Stimulated activated CD4-positive, alpha-beta T cell treated with anti-CD3 and anti-CD28 coated beads, Interleukin-15, amount 100 ng/mL, for 24 hours (primary cell): ENCODE measurements at regions not wholly inside any gene's neighbourhood (a gene's known extent, or its start where the extent isn't known, plus 50 kb on each side); places are given as distances from the start of the nearest gene placed in this dataset.
"Not testable (repeated sequence)": the region's sequence is repeated elsewhere in the genome, so short reads cannot be mapped to it uniquely, and the experiment has no call there.

Source experiments
- DNase-seq: peaks from one replicate; pipeline ENCODE4 v3.0.0-alpha.2; 2020

DNA sequence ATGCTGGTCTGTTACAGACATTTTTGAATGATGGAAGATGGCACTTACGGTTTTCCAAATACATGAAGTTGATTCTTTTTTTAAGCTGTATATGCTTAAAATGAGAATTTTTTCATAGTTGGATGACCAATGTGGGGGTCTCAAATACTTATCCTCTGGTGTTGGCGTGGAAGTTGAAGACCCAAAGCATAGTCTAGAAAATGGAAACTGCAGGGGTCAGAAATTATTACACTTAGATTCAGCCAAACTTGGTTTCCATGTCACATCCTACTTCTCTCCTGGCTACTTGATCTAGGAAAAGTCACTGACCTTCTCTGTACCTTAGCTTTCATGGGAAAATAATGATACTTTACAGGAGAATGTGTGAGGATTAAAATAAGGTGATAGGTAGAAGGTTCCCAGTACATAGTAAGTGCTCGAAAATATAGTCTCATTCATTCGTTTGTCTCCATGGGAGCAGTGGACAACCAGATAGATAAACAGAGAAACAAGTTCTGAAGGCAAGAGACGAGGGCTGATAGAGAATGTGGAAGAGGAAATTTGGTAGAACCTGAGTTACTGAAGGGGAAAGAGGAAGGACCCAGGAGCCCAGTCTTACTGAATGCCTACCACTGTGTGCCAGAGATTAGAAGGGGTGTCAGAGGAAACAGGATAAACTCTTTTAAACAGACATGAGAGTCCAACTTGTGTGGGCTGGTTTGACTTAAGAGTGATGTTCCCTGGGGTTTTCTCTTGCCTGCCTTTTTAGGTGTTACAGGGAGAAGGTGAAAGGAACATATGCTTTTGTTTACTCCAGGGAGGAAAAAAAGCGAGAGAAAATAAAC, 560.3 kb upstream of the KLF4 start:
- DNase-seq: no peak

DNA sequence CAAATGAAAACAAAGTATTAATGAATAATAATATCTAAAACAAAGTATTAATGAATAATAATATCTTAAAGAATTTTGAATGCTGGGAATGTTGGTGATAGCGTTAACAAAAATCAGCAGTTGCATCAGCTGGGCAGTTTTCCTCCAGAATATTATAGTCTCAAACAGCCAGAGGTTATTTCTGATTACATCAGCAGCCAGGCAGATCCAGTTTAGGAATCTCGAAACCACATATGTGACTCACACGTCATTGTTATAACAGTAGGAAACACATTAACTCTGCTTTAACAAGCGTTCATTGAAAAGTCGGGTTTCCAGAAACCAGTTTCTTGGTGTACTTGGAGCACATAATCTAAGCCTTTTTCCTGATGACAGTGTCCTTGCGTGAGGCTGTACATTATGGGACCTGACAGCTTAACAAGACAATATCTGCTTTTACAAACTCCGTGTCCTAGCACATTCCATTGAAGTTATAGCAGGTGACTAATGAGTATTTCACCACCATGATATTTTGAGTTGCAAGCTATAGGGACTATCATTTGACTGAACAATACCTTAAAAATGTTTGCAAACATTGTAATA, 559.5 kb upstream of the KLF4 start:
- no peak for DNase-seq

DNA sequence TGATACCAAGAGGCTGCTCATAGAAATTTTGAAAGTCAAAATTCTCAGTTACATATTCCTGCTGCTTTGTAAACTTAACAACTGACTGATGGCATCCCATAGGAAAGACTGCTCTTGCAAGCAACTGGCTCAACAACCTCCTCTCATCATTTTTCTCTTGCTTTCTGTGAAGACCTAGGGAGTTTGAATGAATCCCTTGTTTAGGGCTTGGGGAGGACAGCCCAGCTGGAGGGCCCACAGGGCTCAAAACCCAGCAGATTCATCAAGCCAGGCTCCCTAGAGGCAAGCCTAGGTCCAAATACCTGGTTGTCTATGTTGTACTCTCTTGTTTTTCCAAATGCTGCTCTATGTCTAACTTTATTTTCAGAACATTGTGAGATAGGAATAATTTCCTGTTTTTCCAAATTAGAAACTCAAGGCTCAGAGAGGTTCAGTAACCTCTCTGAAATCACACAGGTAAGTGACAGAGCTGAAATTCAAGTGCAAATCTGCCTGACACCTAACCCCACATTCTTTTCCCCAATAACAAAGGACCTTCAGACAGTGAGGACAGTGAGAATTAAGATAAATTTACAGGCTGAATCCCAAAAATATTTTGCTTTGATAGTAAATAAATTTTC, 558.9 kb upstream of the KLF4 start:
- DNase-seq: no peak

DNA sequence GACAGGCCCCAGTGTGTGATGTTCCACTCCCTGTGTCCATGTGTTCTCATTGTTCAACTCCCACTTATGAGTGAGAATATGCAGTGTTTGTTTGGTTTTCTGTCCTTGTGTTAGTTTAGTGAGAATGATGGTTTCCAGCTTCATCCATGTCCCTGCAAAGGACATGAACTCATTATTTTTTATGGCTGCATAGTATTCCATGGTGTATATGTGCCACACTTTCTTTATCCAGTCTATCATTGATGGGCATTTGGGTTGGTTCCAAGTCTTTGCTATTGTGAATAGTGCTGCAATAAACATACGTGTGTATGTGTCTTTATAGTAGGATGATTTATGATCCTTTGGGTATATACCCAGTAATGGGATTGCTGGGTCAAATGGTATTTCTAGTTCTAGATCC, 558.2 kb upstream of the KLF4 start:
- DNase-seq: not testable (repeated sequence)

DNA sequence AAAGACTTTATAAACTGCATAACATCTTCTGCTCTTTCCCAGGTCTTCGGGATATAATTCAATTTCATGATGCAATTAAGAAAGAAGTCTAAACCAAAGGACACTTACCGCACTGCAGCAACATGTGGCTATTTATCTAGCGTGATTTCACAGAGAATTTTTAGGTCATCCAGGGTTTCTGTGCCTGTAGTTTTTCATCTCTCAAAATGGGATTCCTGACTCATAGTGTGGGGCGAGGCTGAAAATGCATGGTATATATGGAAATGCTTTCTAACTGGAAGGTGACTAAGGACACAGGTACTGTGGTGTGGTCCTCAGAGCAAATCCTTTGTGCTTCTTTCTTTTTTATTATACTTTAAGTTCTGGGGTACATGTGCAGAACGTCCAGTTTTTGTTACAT, 557.7 kb upstream of the KLF4 start:
- DNase-seq: no peak

DNA sequence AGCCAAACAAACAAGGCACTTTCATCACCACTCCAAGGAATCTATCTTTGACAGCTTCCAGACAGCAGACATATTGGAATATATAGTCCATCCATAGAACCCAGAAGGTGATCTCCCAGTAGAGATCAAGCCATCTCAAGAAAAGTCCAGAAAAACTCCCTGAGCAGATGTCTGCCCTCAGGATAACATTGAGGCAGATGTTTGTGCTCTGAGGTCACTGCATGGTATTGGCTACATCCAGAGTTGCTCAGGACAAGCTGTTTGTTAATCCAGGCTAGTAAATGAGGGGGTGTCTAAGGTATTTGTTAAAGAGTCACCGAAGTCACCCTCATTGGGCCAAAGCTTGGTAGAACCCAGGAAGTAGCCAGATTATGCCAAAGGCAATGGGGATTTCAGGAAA, 556.3 kb upstream of the KLF4 start:
- no peak for DNase-seq

DNA sequence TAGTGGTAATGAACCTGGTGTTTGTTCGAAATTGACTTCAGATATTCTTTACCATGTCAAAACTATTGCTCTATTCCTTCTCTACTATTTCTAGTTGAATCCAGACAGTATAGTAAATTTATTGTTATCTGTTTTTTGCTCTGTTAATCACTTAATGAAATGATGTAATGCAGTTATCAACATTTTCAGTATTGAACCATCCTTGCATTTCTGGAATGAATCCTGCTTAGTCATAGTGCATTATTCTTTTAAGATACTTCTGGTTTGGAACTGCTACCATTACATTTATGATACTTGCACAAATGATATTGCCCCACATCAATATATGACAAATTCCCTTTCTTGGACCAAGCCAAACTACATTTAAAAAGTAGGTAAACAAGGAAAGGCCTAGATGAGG, 554.0 kb upstream of the KLF4 start:
- no peak for DNase-seq

DNA sequence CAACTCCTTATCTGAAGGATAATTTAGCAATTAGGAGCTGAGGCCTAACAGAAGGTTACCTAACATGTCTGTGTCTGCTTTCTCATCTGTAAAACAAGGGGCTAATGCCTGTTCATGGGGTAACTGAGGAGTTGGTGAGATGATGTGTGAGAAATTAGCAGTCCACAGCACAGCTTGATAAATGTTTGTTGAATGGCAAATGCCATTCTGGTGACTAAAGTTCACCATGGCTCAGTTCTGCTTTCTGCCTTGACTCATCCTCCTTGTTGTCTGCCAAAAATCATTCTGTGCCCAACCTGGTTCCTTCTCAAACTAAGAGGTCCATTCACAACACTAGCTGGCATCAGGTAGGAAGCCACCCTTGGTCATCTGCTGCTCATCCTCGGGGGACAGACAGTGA, 552.0 kb upstream of the KLF4 start:
- no peak for DNase-seq

DNA sequence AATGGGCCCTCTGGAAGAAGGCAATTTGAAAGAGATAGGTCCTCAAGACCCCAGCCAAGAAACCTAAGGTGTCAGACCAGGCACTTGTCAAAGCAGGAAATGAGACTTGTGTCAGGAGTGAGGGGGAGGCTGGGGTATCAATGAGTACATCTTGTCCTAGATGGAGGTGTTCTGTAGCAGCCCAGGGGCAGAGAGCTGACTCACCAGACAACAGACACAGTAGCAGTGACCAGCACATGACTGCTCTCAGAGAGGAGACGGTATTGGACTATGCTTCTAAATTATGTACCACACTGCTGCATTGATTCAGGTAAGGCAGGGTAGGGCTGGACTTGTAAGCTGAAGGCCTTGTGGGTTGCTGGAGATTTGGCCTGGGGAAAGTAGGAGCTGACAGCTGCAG, 551.2 kb upstream of the KLF4 start:
- DNase-seq: no peak

DNA sequence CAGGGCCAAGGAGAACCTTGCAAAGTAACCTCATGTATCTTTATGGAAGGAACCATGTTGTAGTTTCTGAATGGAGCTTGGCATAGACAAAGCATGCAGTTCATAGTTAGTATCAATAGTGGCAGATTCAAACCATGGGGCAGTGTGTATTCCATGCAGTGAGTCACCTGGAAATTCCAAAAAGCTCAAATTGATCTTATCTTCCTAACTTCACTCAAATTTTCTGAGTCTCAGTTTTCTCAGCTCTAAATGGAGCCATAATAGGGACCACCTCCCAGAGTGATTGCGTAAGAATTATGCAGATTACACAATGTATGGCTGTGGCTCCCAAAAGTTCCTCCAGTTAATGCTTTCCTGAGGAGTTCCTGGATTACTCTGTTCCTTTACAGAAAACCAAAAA, 549.9 kb upstream of the KLF4 start:
- no peak for DNase-seq

DNA sequence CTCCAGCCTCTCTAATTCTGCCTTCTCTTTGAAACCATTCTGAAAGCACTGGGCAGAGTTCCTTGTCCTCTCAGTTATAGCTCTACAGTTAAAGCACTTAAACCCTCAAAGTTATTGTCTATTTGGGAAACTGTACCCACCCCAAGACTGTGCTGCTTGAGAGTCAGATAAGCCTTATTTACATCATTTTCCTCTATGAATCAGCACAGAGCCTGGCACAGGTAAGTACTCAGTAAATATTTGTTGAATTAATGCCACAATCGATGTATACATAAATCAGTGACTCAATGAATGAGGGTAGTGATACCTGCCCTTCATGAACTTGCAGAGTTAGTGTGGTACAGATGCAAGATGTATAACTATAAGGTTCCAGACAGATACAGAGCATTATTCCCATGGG, 549.4 kb upstream of the KLF4 start:
- DNase-seq: no peak

DNA sequence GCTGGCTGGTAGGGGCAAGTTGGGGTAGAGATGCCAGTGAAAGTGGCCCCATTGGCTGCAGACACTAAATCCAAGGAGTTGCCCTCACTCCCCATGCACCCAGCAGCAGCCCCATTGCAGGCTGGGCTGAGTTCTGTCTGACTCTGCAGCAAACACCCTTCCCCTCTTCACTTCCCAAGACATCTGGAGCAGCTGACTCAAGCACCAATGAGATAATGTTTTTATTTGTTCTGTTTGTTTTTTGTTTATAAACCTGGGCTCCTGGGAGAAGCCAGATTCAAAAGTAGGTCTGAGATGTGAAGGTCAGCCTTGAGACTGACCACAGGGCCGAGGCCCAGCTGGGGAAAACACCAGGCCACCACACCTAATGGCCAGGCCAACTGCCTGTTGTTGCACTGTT, 545.9 kb upstream of the KLF4 start:
- no peak for DNase-seq

DNA sequence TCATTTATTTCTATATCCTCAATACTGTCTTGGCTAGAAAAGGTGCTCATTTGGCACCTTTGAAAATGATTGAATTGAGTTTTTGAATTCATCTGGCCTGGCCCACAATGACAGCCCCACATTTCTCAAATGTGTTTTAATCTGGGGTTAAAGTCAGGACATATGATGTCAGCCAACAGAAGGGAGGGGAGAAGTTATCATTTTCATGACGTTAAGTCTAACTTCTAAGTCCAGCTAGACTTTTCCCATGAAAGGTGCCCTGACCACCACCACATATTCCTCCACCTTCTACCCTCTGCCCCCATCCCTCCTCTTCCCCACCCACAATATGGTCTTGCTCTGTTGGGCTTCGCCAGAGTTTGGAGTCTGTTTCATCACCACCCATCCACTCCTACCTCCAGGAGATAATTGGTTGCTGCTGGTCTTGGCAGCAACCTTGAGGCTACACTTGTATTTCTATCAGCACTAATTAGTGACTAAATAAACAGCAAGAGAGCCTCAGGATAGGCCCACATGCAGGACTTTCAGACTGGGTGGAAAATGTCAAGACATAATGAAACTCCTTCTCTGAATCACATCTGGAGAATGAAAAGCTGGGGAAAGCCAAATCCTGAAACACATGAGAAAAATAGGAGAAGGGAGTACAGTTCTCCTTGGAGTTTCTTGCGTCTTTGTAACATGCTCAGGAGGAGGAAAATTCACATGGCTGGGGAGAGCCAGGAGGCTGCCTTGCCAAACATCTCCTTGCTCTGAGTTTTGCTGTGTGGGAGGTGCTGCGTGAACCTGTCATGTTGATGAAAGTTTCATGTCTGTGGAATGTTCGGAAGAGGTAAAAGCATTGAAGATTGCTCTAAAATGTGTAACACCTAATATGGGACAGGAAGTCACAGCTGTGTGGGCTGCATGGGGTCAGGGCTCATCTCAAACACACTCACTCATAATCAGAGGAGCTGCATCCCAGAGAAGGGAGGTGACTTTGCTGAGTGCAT, 544.7 kb upstream of the KLF4 start:
- DNase-seq: no peak

DNA sequence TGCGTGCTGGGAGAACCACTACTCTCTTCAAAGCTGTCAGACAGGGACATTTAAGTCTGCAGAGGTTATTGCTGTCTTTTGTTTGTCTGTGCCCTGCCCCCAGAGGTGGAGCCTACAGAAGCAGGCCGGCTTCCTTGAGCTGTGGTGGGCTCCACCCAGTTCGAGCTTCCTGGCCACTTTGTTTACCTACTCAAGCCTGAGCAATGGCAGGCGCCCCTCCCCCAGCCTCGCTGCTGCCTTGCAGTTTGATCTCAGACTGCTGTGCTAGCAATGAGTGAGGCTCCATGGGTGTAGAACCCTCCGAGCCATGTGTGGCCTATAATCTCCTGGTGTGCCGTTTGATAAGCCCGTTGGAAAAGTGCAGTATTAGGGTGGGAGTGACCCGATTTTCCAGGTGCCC, 542.5 kb upstream of the KLF4 start:
- DNase-seq: not testable (repeated sequence)

DNA sequence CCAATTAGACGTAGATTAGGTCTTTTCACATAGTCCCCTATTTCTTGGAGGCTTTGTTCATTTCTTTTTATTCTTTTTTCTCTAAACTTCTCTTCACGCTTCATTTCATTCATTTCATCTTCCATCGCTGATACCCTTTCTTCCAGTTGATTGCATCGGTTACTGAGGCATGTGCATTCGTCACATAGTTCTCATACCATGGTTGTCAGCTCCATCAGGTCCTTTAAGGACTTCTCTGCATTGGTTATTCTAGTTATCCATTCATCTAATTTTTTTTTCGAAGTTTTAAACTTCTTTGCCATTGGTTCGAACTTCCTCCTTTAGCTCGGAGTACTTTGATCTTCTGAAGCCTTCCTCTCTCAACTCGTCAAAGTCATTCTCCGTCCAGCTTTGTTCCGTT, 541.7 kb upstream of the KLF4 start:
- not testable (repeated sequence) for DNase-seq

DNA sequence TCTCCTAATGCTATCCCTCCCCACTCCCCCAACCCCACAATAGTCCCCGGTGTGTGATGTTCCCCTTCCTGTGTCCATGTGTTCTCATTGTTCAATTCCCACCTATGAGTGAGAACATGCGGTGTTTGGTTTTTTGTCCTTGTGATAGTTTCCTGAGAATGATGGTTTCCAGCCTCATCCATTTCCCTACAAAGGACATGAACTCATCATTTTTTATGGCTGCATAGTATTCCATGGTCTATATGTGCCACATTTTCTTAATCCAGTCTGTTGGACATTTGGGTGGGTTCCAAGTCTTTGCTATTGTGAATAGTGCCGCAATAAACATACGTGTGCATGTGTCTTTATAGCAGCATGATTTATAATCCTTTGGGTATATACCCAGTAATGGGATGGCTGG, 537.1 kb upstream of the KLF4 start:
- not testable (repeated sequence) for DNase-seq

DNA sequence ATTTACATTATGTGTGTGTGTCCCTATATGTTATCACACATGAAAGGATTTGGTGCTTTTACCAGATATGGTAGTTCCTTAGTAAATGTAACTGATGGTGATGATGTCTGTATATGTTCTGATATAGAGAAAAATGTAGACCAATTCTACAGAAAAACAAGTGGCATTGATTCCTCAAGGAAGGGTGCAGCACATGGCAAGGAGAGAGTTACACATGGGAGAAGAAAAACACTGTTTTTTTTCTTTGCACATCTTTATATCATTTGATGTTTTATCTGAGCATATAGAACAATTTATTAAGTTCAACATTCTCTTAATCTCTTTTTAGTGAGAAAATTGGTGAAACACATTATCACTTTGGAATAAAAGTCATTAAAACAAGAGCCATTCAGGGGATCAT, 535.0 kb upstream of the KLF4 start:
- no peak for DNase-seq

DNA sequence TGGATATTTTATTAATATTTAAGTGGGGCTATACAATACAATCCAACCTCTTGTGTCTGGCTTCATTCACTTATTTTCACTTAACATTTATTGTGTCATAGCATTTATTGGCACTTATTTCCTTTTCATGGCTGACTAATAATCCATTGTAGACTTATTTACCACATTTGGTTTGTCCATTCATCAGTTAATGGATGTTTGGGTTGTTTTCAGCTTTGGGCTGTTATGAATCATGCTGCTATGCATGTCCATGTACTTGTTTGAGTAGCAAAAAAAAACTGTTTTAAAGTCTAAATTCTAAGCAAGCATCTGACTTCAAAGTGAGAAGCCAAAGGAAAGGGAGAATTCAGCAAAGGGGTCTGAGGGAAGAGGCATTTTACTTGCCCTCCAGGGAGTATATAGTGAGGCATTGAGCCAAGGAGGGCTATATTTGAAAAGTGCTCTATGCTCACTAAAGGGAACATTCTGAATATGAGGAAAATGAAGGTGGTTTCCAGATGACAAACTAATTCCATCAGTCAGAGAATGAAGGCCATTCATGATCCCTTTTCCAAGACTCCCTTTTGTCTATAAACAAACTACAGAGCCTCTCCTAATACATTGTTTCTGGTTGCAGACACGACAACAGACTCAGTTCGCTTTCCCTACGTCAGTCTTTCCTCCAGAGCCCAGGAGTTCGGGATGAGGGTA, 532.8 kb upstream of the KLF4 start:
- no peak for DNase-seq

DNA sequence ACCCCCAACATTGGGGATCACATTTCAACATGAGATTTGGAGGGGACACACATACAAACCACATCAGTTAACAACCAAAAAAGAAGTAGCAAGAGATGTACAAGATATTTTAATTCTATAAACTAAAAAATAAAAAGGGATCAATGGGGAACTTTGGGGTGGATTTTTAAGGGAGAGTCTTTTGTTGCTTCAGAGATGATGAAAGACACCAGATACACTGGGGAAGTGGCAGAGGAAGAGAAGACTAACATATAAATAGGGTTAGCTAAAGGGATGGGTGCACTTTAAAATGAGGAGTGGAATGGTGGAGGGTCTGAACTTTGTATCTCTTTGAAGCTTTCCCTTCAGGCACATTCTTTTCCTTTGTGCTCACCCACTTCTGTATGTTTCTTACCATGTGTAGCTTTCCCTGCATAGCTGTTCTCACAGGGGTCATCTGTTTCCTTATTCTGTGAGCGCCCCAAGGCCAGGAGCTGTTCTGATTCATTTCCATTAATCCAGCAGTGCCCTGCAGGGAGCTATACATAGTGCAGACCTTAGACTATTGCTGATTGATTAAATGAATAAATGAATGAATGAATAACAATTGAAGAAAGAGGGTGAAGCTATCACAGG, 531.6 kb upstream of the KLF4 start:
- no peak for DNase-seq

DNA sequence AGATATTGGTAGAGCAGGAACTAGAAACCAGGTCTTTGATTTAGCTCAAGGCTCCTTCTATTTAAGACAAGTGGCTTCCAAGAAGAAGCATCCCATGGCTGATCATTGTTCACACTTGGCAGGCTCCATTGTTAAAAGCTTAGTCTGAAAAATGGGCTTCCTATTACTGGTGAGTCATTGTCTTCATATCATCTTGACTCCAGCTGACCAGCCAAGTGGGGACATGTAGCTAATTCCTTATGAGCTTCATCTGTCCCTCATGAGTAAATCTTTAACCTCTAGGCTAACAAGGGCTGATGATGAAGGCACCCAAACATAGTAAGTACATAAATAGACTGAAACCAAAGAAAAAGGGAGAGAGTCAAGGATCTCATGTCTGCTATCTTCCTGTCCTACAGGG, 530.3 kb upstream of the KLF4 start:
- DNase-seq: no peak

DNA sequence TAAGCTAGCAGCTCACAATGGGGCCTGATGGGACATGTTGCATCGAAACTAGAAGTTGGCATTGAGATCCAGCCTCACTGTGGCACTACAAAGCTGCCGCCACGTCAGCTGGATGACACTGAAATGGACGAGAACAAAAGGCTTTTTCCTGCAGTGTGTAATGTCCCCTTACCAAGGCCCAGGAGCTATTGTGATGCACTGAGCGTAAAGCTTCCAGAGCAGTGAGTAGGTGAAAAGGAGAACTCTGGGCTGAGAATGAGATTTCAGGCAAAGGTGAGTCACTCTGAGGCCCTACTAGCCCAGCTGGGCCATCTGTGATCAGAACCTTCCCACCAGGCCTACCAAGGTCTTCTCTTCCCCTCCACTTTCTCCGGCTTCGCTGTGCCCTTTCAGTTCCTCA, 528.1 kb upstream of the KLF4 start:
- no peak for DNase-seq

DNA sequence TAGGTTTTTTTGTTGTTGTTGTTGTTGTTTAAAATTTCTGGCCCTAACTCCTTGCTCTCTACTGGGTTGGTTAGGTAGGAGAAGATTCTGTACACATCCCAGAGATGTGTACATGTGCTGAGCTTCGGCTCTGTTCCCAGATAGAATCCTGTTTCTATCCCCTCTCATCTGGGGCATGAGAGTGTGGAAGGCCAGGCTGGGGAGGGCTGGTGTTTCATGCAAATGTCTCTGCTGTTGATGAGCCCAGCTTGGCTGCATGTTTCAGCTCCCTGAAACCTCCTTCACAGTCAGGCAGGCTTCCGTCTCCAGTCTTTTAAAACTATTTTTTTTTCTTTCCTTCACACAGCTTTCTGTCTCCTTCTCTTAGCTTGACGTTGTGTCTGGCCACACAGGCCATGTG, 526.9 kb upstream of the KLF4 start:
- no peak for DNase-seq
